Psoas muscle (tissue), 7 donors: ENCODE measurements at regions not wholly inside any gene's neighbourhood (a gene's known extent, or its start where the extent isn't known, plus 50 kb on each side); places are given as distances from the start of the nearest gene placed in this dataset.

Experiments used
- ATAC-seq, 4 donors: fragments of 200-7000 bp; cut with Tn5 transposase; one replicate each; pipeline ENCODE4 v1.9.1; 2020; ENCODE audit warnings: moderate library complexity in 3 of 4, mild to moderate bottlenecking in 2 of 4
- DNase-seq, 2 donors: peaks; one replicate each; pipeline ENCODE4 v3.0.0-alpha.2; 2020
- H3K27ac ChIP-seq: fragments of 200-600 bp; one replicate; pipeline ENCODE4 v1.8.0; 2022
- H3K27me3 ChIP-seq, 3 donors: fragments of 200-600 bp in 1 of 3; one replicate each; pipeline versions ENCODE4 v1.6.1 to v1.8.0; 2013 to 2022; ENCODE audit warnings: low read length in 2 of 3, mild to moderate bottlenecking in 2 of 3, moderate library complexity in 1 of 3; ENCODE audit not compliant: insufficient read depth in 3 of 3
- H3K36me3 ChIP-seq, 2 donors: fragments of 200-600 bp in 1 of 2; one replicate each; pipeline versions ENCODE4 v1.6.1 to v1.8.0; 2013 to 2022; ENCODE audit warnings: low read depth in 1 of 2, mild to moderate bottlenecking in 1 of 2, moderate library complexity in 1 of 2; ENCODE audit not compliant: insufficient read depth in 1 of 2
- H3K4me1 ChIP-seq: fragments of 200-600 bp; one replicate; pipeline ENCODE4 v1.8.0; 2022
- H3K4me3 ChIP-seq: fragments of 200-600 bp; one replicate; pipeline ENCODE4 v1.8.0; 2022; ENCODE audit warnings: mild to moderate bottlenecking
- H3K9me3 ChIP-seq: fragments of 200-600 bp; one replicate; pipeline ENCODE4 v1.8.0; 2022
- WGBS, 3 donors: extraction: QIAGEN DNeasy Blood & Tissue Kit; methylation state at CpG; one replicate each; pipeline versions ENCODE4 v1.1.6 to v1.1.7; 2013; 5-methylcytosine and 5-hydroxymethylcytosine counted together
- intact Hi-C, 2 donors: fragments of 100-400 bp; cut with DNase I; formaldehyde crosslinking; loops; one replicate each; pipeline versions ENCODE4 v1.11.0 to v1.14.2; 2022
- TF ChIP-seq, protein P1 (sequence below): fragments of 200-600 bp; IDR thresholded peaks from one replicate; pipeline ENCODE4 v1.8.0; 2022; ENCODE audit warnings: antibody characterized with exemption
- donor health status: healthy with polysubstance abuse.
- donor health status: DM: no; HTN: no; CAD: no; lungs with moderate emphysema.
- donor health status: Bipolar disorder and iron deficiency.
- donor health status: healthy.
- donor health status: DM: yes; HTN: yes; CAD: no.
- donor health status: DM: no; HTN: no; CAD: no.
- donor health status: DM: yes; HTN: yes; CAD: no.

- no peak for ATAC-seq
- Histone ChIP-seq H3K27ac (no peak overlapping the region), H3K36me3 (no peaks in the 10 kb centered on the region), H3K4me3 (no peak overlapping the region), H3K9me3 (no peaks in the 10 kb centered on the region), H3K4me1 (no peaks in the 10 kb centered on the region), H3K27me3 (no peaks in the 10 kb centered on the region)
- TF ChIP-seq, protein P1, sequence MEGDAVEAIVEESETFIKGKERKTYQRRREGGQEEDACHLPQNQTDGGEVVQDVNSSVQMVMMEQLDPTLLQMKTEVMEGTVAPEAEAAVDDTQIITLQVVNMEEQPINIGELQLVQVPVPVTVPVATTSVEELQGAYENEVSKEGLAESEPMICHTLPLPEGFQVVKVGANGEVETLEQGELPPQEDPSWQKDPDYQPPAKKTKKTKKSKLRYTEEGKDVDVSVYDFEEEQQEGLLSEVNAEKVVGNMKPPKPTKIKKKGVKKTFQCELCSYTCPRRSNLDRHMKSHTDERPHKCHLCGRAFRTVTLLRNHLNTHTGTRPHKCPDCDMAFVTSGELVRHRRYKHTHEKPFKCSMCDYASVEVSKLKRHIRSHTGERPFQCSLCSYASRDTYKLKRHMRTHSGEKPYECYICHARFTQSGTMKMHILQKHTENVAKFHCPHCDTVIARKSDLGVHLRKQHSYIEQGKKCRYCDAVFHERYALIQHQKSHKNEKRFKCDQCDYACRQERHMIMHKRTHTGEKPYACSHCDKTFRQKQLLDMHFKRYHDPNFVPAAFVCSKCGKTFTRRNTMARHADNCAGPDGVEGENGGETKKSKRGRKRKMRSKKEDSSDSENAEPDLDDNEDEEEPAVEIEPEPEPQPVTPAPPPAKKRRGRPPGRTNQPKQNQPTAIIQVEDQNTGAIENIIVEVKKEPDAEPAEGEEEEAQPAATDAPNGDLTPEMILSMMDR: no peak
- intact Hi-C loops: no loop called here
- DNase-seq: no peak
- 76 to 84% (median 79%) methylated on average over 4 of the region's 4 CpGs for WGBS, 3 donors
Measured at GRCh38 chr6:84536885-84537638, 227.3 kb downstream of the TBX18 start.

GRCh38 chr6:84528201-84528600 lies 236.2 kb downstream of the TBX18 start:
- TF ChIP-seq, protein P1: no peak
- no peak for DNase-seq
- H3K27ac ChIP-seq: no peak overlapping the region
- H3K4me1 ChIP-seq: no peaks in the 10 kb centered on the region
- intact Hi-C loops: no loop called here
- H3K4me3 ChIP-seq: no peak overlapping the region
- H3K9me3 ChIP-seq: no peaks in the 10 kb centered on the region
- H3K27me3 ChIP-seq: no peaks in the 10 kb centered on the region
- no peak for ATAC-seq
- H3K36me3 ChIP-seq: no peaks in the 10 kb centered on the region

DNA sequence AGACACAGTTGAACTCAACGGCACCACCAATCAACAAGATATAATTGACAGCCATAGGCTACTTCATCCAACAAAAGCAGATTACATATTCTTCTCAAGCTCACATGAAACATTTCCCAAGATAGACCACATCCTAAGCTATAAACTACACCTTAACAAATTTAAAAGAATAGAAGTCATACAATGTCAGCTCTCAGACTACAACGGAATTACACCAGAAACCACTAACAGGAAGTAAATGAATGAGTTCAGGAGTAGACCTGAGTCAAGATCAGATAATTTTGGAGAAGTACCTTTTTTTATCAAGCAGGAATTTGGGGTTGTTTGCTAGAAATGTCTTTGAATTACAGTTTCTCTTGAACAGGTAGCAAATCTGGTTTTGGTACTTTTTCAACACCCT lies 237.8 kb downstream of the TBX18 start:
- H3K9me3 ChIP-seq: no peaks in the 10 kb centered on the region
- H3K27me3 ChIP-seq: no peaks in the 10 kb centered on the region

GRCh38 chr6:84525907-84526306 lies 238.5 kb downstream of the TBX18 start:
- TF ChIP-seq, protein P1: no peak
- H3K27ac ChIP-seq: no peak overlapping the region
- H3K36me3 ChIP-seq: no peaks in the 10 kb centered on the region
- intact Hi-C loops: no loop called here
- 28 to 46% (median 29%) methylated on average over 2 of the region's 2 CpGs for WGBS, 3 donors
- ATAC-seq (no peak), DNase-seq (no peak)
- H3K27me3 ChIP-seq: no peaks in the 10 kb centered on the region
- H3K4me3 ChIP-seq: no peak overlapping the region
- no peaks in the 10 kb centered on the region for H3K9me3 ChIP-seq
- H3K4me1 ChIP-seq: no peaks in the 10 kb centered on the region

More for the DNA sequence above, 237.8 kb downstream of the TBX18 start:
- H3K36me3 ChIP-seq: no peaks in the 10 kb centered on the region
- DNase-seq: no peak
- no peak for ATAC-seq
- no peaks in the 10 kb centered on the region for H3K4me1 ChIP-seq
- WGBS, 3 donors: 52 to 58% (median 57%) methylated on average over 2 of the region's 2 CpGs
- TF ChIP-seq, protein P1: no peak
- intact Hi-C loops: no loop called here
- H3K4me3 ChIP-seq: no peak overlapping the region
- H3K27ac ChIP-seq: no peak overlapping the region

GRCh38 chr6:84524636-84525035 lies 239.8 kb downstream of the TBX18 start:
- WGBS, 3 donors: 63 to 75% (median 69%) methylated on average over 4 of the region's 4 CpGs
- Histone ChIP-seq H3K9me3 (no peaks in the 10 kb centered on the region), H3K36me3 (no peaks in the 10 kb centered on the region), H3K27me3 (no peaks in the 10 kb centered on the region), H3K4me1 (no peaks in the 10 kb centered on the region), H3K4me3 (no peak overlapping the region), H3K27ac (no peak overlapping the region)
- TF ChIP-seq, protein P1: no peak
- DNase-seq: no peak
- intact Hi-C loops: no loop called here
- ATAC-seq: no peak
